ENCODE measurements at regions not wholly inside any gene's neighbourhood (a gene's known extent, or its start where the extent isn't known, plus 50 kb on each side); places are given as distances from the start of the nearest gene placed in this dataset.

DNA sequence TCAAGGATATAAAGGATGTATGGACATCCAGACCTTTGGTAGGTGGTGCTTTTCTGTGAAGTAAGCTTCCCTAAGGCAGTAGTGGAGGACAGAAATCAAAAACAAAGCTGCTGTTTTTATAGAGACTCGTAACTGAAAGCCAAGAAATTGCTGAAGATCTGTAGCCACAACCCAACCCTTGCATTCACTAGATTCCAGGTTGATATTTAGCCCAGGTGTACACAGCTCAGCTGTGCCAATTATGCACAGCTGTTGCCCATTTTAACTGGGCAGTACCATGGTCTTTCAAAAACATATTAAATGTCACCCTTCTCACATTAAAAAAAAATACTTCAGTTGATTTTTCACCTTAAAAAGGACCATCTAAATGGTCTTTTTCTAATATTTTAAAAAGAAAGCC lies 75.8 kb downstream of the CNTN3 start:
- DNase-seq: no peak
- no TSS peak for BruUV-seq (replicated peaks)
- Mint-ChIP-seq H3K4me3 (ENCODE audit: low read depth, unreplicated experiment) (no peak overlapping the region), H3K27ac (ENCODE audit: unreplicated experiment) (no peak overlapping the region), H3K27me3 (ENCODE audit: unreplicated experiment) (no peaks in the 10 kb centered on the region), H3K4me1 (ENCODE audit: low read depth, unreplicated experiment) (no peaks in the 10 kb centered on the region), H3K9me3 (ENCODE audit: low read depth, unreplicated experiment) (peaks cover 3% of the 10 kb centered on the region), H3K36me3 (ENCODE audit: insufficient read depth, unreplicated experiment) (no peaks in the 10 kb centered on the region)
- CTCF ChIA-PET: no interaction called here
- intact Hi-C loops (cut with micrococcal nuclease; ENCODE audit: unreplicated experiment): no loop called here
- TF ChIP-seq, protein P1, sequence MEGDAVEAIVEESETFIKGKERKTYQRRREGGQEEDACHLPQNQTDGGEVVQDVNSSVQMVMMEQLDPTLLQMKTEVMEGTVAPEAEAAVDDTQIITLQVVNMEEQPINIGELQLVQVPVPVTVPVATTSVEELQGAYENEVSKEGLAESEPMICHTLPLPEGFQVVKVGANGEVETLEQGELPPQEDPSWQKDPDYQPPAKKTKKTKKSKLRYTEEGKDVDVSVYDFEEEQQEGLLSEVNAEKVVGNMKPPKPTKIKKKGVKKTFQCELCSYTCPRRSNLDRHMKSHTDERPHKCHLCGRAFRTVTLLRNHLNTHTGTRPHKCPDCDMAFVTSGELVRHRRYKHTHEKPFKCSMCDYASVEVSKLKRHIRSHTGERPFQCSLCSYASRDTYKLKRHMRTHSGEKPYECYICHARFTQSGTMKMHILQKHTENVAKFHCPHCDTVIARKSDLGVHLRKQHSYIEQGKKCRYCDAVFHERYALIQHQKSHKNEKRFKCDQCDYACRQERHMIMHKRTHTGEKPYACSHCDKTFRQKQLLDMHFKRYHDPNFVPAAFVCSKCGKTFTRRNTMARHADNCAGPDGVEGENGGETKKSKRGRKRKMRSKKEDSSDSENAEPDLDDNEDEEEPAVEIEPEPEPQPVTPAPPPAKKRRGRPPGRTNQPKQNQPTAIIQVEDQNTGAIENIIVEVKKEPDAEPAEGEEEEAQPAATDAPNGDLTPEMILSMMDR (IDR thresholded peaks at IDR 0.05; ENCODE audit: unreplicated experiment): no peak

DNA sequence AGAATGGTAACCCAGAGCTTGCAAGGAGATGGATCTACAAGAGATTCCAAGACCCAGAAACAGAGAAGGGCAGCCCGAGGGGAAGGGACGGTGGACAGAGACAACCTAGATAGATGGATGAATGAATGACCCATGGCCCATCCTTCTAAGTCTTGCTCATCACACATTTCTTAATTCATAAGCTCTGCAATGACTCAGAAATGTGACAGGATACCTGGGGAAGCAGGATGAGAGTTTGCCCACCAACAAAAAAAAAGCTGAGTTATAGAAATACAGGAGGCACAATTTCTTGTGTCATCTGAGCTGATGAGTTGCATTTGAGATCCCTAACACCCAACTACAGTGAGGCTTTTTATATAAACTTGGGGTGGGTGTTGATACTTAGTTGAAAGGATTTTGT lies 76.6 kb downstream of the CNTN3 start:
- CTCF ChIA-PET: no interaction called here
- TF ChIP-seq, protein P1 (IDR thresholded peaks at IDR 0.05; ENCODE audit: unreplicated experiment): no peak
- no TSS peak for BruUV-seq (replicated peaks)
- Mint-ChIP-seq H3K4me1 (ENCODE audit: low read depth, unreplicated experiment) (no peaks in the 10 kb centered on the region), H3K36me3 (ENCODE audit: insufficient read depth, unreplicated experiment) (no peaks in the 10 kb centered on the region), H3K27me3 (ENCODE audit: unreplicated experiment) (no peaks in the 10 kb centered on the region), H3K4me3 (ENCODE audit: low read depth, unreplicated experiment) (no peak overlapping the region), H3K9me3 (ENCODE audit: low read depth, unreplicated experiment) (peaks cover 3% of the 10 kb centered on the region), H3K27ac (ENCODE audit: unreplicated experiment) (no peak overlapping the region)
- DNase-seq: no peak
- intact Hi-C loops (cut with micrococcal nuclease; ENCODE audit: unreplicated experiment): no loop called here

DNA sequence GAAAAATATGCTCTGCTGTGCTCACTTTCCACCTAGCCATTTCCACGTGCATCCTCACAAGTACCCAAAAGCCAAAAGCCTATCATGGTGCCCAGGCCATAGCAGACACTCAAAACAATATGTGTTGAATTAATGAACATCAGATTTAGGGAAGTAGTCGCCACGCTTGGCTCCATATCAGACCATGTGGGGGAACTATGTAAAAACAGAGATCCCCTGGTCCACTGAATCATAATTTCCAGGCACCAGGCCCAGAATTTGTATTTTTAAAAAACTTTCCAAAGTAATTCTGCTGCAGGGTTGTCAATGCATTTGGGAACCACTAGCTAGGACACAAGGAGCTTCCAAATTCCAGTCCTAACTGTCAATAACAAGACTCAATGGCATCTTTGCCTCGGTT lies 77.3 kb downstream of the CNTN3 start:
- H3K4me3 Mint-ChIP-seq (ENCODE audit: low read depth, unreplicated experiment): no peak overlapping the region
- H3K9me3 Mint-ChIP-seq (ENCODE audit: low read depth, unreplicated experiment): peaks cover 3% of the 10 kb centered on the region
- no peaks in the 10 kb centered on the region for H3K36me3 Mint-ChIP-seq (ENCODE audit: insufficient read depth, unreplicated experiment)
- CTCF ChIA-PET: no interaction called here
- intact Hi-C loops (cut with micrococcal nuclease; ENCODE audit: unreplicated experiment): no loop called here
- no peak for DNase-seq
- BruUV-seq (replicated peaks): no TSS peak
- TF ChIP-seq, protein P1 (IDR thresholded peaks at IDR 0.05; ENCODE audit: unreplicated experiment): no peak
- H3K27ac Mint-ChIP-seq (ENCODE audit: unreplicated experiment): no peak overlapping the region
- H3K4me1 Mint-ChIP-seq (ENCODE audit: low read depth, unreplicated experiment): no peaks in the 10 kb centered on the region
- H3K27me3 Mint-ChIP-seq (ENCODE audit: unreplicated experiment): no peaks in the 10 kb centered on the region

DNA sequence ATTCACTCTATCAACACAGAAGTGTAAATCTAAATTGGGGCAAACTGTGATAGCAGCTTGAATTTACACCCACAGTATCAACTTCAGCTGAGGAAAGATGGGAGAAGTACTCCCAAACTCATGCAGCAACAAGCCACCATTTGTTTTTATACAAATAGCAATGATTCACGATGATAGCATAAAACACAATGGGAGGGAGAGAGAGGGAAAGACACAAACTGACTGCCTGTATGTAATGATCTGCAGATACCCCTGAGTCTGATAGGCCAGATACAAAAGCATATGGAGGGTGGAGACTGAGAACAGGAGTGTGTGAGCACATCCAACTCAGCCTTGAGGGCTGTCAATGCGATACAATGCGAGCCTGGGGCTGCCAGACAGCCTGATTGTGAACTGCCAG lies 79.2 kb downstream of the CNTN3 start:
- H3K27ac Mint-ChIP-seq (ENCODE audit: unreplicated experiment): no peak overlapping the region
- H3K4me3 Mint-ChIP-seq (ENCODE audit: low read depth, unreplicated experiment): no peak overlapping the region
- TF ChIP-seq, protein P1 (IDR thresholded peaks at IDR 0.05; ENCODE audit: unreplicated experiment): no peak
- no peaks in the 10 kb centered on the region for H3K36me3 Mint-ChIP-seq (ENCODE audit: insufficient read depth, unreplicated experiment)
- CTCF ChIA-PET: no interaction called here
- no peaks in the 10 kb centered on the region for H3K27me3 Mint-ChIP-seq (ENCODE audit: unreplicated experiment)
- no TSS peak for BruUV-seq (replicated peaks)
- DNase-seq: no peak
- intact Hi-C loops (cut with micrococcal nuclease; ENCODE audit: unreplicated experiment): no loop called here
- peaks cover 8% of the 10 kb centered on the region for H3K9me3 Mint-ChIP-seq (ENCODE audit: low read depth, unreplicated experiment)
- no peaks in the 10 kb centered on the region for H3K4me1 Mint-ChIP-seq (ENCODE audit: low read depth, unreplicated experiment)

DNA sequence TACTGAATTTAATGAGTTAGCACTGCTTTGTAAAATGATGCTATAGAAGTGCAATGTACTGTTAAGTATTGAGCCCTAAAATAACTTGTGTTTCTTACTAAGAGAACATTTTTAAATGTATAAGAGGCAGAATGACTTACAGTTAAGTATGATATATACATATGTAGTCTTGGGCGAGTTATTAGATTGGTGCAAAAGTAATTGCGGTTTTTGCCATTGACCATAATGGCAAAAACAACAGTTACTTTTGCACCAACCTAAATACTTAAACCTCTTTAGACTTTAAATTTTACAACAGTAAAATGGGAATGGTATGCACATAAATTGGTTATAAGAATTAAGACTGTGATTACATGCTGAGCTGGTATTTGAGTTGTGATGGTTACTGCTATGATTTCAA lies 79.8 kb downstream of the CNTN3 start:
- BruUV-seq (replicated peaks): no TSS peak
- no peaks in the 10 kb centered on the region for H3K36me3 Mint-ChIP-seq (ENCODE audit: insufficient read depth, unreplicated experiment)
- CTCF ChIA-PET: no interaction called here
- intact Hi-C loops (cut with micrococcal nuclease; ENCODE audit: unreplicated experiment): no loop called here
- no peak for DNase-seq
- no peak overlapping the region for H3K27ac Mint-ChIP-seq (ENCODE audit: unreplicated experiment)
- peaks cover 8% of the 10 kb centered on the region for H3K9me3 Mint-ChIP-seq (ENCODE audit: low read depth, unreplicated experiment)
- no peaks in the 10 kb centered on the region for H3K4me1 Mint-ChIP-seq (ENCODE audit: low read depth, unreplicated experiment)
- H3K4me3 Mint-ChIP-seq (ENCODE audit: low read depth, unreplicated experiment): no peak overlapping the region
- H3K27me3 Mint-ChIP-seq (ENCODE audit: unreplicated experiment): no peaks in the 10 kb centered on the region
- TF ChIP-seq, protein P1 (IDR thresholded peaks at IDR 0.05; ENCODE audit: unreplicated experiment): no peak

All from Calu3 (cell line).